ENCODE measurements at regions not wholly inside any gene's neighbourhood (a gene's known extent, or its start where the extent isn't known, plus 50 kb on each side); places are given as distances from the start of the nearest gene placed in this dataset.

DNA sequence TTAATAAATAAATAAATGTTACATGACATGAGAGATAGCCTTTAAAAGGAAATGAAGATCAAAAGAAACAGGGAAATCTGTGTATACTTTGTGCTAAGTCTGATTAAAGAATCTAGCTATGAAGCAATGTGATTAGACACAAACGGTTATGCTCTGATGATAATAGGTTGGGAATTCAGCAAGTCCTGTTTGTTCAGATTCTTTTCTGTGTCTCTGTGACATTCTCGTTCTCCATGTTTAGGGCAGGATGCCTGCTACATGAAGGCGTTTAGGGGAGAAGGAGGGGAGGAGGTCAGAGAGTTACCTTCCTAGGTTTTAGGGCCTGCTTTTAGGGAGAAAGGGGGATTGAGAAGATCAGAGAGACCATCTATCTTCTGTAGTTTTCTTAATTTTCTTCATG lies 555.3 kb downstream of the DNAJB9 start:
- no peaks in the 10 kb centered on the region for H3K9me3 ChIP-seq (ENCODE audit: control insufficient read depth, low read length)
- H3K36me3 ChIP-seq (ENCODE audit: control insufficient read depth, insufficient read depth, low read length), result no peaks in the 10 kb centered on the region
- H3K27ac ChIP-seq, result no peak overlapping the region
- H3K4me1 ChIP-seq, result no peaks in the 10 kb centered on the region
- H3K79me2 ChIP-seq, result no peaks in the 10 kb centered on the region
- no peak overlapping the region for H3K4me3 ChIP-seq (ENCODE audit: low read depth, low read length)
- no peak overlapping the region for H3K9ac ChIP-seq
- no peaks in the 10 kb centered on the region for H3K27me3 ChIP-seq (ENCODE audit: control insufficient read depth, insufficient read depth, low read length)
- TF ChIP-seq, protein P1, sequence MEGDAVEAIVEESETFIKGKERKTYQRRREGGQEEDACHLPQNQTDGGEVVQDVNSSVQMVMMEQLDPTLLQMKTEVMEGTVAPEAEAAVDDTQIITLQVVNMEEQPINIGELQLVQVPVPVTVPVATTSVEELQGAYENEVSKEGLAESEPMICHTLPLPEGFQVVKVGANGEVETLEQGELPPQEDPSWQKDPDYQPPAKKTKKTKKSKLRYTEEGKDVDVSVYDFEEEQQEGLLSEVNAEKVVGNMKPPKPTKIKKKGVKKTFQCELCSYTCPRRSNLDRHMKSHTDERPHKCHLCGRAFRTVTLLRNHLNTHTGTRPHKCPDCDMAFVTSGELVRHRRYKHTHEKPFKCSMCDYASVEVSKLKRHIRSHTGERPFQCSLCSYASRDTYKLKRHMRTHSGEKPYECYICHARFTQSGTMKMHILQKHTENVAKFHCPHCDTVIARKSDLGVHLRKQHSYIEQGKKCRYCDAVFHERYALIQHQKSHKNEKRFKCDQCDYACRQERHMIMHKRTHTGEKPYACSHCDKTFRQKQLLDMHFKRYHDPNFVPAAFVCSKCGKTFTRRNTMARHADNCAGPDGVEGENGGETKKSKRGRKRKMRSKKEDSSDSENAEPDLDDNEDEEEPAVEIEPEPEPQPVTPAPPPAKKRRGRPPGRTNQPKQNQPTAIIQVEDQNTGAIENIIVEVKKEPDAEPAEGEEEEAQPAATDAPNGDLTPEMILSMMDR (IDR thresholded peaks at IDR 0.05), result no peak
- H3K4me2 ChIP-seq (ENCODE audit: low read length), result no peak overlapping the region
- H2AFZ ChIP-seq, result no peak overlapping the region

DNA sequence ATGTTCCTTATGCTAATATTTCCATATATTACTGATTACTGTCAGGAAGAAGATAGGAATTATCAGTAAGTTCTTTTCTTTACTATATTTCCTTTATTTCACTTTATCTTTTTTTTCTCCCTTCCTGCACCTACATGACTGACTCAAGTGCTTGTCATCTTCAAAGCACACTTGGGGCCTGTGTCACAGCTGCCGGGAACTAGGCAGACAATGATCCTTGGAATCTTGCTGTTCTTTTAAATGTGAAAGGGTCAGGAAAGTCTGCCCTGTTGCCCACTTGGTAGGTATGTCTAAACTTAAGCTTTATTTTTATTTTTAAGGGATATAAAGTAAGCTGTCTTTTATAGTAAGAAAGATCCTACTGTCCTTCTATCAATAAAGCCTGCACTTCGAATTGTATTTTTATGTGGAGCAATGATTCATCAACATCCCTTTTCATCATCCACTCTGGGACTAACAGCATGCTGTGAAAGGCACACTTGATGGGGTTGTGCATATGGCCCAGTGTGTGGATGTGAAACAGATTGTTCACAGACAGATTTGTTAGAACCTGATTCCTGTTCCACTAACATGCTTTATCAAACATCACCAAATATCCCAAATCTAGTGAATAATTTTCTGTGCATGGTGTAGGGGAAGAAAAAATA lies 556.9 kb downstream of the DNAJB9 start:
- TF ChIP-seq, protein P1 (IDR thresholded peaks at IDR 0.05), result no peak
- Histone ChIP-seq H3K4me1 (no peaks in the 10 kb centered on the region), H2AFZ (no peak overlapping the region), H3K9ac (no peak overlapping the region), H3K79me2 (no peaks in the 10 kb centered on the region), H3K9me3 (ENCODE audit: control insufficient read depth, low read length) (no peaks in the 10 kb centered on the region), H3K27me3 (ENCODE audit: control insufficient read depth, insufficient read depth, low read length) (no peaks in the 10 kb centered on the region), H3K27ac (no peak overlapping the region), H3K4me3 (ENCODE audit: low read depth, low read length) (no peak overlapping the region), H3K4me2 (ENCODE audit: low read length) (no peak overlapping the region), H3K36me3 (ENCODE audit: control insufficient read depth, insufficient read depth, low read length) (no peaks in the 10 kb centered on the region)

DNA sequence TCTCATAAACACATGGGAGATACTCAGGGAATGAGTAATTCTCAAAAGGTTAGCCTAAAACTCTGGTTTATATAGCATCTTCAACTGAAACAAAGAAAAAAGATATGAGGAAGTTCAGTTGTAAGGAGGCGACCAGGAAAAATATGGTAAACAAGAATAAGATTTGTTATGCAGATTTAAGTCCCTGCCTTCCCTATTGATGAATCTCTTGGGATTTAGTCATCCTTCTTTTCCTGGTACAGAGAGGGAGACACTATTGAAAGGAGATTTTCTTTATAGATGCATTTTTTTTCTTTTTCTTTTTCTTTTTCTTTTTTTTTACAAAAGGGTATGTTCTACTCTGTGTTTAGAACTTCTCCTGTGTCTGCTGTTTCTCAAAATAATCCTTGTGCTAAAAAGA lies 557.5 kb downstream of the DNAJB9 start:
- Histone ChIP-seq H3K36me3 (ENCODE audit: control insufficient read depth, insufficient read depth, low read length) (no peaks in the 10 kb centered on the region), H2AFZ (no peak overlapping the region), H3K4me1 (no peaks in the 10 kb centered on the region), H3K4me2 (ENCODE audit: low read length) (no peak overlapping the region), H3K27ac (no peak overlapping the region), H3K27me3 (ENCODE audit: control insufficient read depth, insufficient read depth, low read length) (no peaks in the 10 kb centered on the region), H3K9me3 (ENCODE audit: control insufficient read depth, low read length) (no peaks in the 10 kb centered on the region), H3K4me3 (ENCODE audit: low read depth, low read length) (no peak overlapping the region), H3K9ac (no peak overlapping the region), H3K79me2 (no peaks in the 10 kb centered on the region)
- TF ChIP-seq, protein P1 (IDR thresholded peaks at IDR 0.05), result no peak

DNA sequence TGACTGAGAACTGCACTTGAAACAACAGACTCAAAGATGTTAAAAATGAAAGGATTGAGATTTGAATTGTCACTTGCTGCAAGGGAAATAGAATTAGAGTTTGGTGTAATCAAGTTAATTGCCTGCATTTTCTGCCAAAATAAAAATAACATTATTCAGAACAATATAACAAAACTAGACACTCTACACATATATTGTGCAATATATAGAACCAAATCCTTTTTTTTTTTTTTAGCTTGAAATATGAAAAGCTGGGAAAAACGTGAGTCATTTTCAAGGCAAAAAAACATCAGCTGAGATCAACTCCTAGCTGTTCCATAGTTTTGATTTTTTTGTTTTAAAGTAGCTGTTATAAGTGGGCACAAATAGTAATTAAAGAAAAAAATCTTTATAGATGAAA lies 561.5 kb downstream of the DNAJB9 start:
- H2AFZ ChIP-seq, result no peak overlapping the region
- no peak overlapping the region for H3K27ac ChIP-seq
- H3K4me1 ChIP-seq, result no peaks in the 10 kb centered on the region
- no peaks in the 10 kb centered on the region for H3K27me3 ChIP-seq (ENCODE audit: control insufficient read depth, insufficient read depth, low read length)
- H3K79me2 ChIP-seq, result no peaks in the 10 kb centered on the region
- no peak overlapping the region for H3K9ac ChIP-seq
- TF ChIP-seq, protein P1 (IDR thresholded peaks at IDR 0.05), result no peak
- peaks cover 3% of the 10 kb centered on the region for H3K9me3 ChIP-seq (ENCODE audit: control insufficient read depth, low read length)
- H3K4me3 ChIP-seq (ENCODE audit: low read depth, low read length), result no peak overlapping the region
- no peak overlapping the region for H3K4me2 ChIP-seq (ENCODE audit: low read length)
- H3K36me3 ChIP-seq (ENCODE audit: control insufficient read depth, insufficient read depth, low read length), result no peaks in the 10 kb centered on the region

DNA sequence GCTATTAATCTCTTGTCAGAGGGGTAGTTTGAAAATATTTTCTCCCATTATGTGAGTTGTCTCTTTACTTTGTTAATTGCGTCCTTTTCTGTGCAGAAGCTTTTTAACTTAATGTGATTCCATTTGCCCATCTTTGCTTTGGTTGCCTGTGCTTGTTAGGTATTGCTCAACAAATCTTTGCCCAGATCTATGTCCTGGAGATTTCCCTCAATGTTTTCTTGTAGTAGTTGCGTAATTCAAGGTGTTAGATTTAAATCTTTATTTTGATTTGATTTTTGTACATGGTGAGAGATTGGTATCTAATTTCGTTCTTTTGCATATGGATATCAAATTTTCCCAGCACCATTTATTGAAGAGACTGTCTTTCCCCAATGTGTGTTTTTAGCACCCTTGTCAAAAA lies 567.2 kb downstream of the DNAJB9 start:
- Histone ChIP-seq H3K79me2 (no peaks in the 10 kb centered on the region), H3K36me3 (ENCODE audit: control insufficient read depth, insufficient read depth, low read length) (no peaks in the 10 kb centered on the region), H3K9me3 (ENCODE audit: control insufficient read depth, low read length) (peaks cover 3% of the 10 kb centered on the region), H2AFZ (no peak overlapping the region), H3K27me3 (ENCODE audit: control insufficient read depth, insufficient read depth, low read length) (no peaks in the 10 kb centered on the region), H3K4me2 (ENCODE audit: low read length) (no peak overlapping the region), H3K4me3 (ENCODE audit: low read depth, low read length) (no peak overlapping the region), H3K9ac (no peak overlapping the region), H3K27ac (no peak overlapping the region), H3K4me1 (no peaks in the 10 kb centered on the region)
- TF ChIP-seq, protein P1 (IDR thresholded peaks at IDR 0.05), result no peak
